Stimulated activated CD4-positive, alpha-beta T cell treated with anti-CD3 and anti-CD28 coated beads, Interleukin-4, amount 100 ng/mL, for 48 hours (primary cell): ENCODE measurements at regions not wholly inside any gene's neighbourhood (a gene's known extent, or its start where the extent isn't known, plus 50 kb on each side); places are given as distances from the start of the nearest gene placed in this dataset.

Experiments used
- DNase-seq, 2 donors: peaks; one replicate each; pipeline ENCODE4 v3.0.0-alpha.2; 2020; ENCODE audit warnings: low read depth in 2 of 2

GRCh38 chr5:97714424-97714823 lies 531.4 kb upstream of the RIOK2 start:
- no peak for DNase-seq

- DNase-seq = no peak
Measured at GRCh38 chr5:97726106-97726505, 543.1 kb upstream of the RIOK2 start.

- DNase-seq = no peak
Measured at GRCh38 chr5:97728920-97729319, 545.9 kb upstream of the RIOK2 start.

- DNase-seq = no peak
Measured at GRCh38 chr5:97729938-97730337, 546.9 kb upstream of the RIOK2 start.

GRCh38 chr5:97735209-97735608 lies 552.2 kb upstream of the RIOK2 start:
- DNase-seq = no peak

- DNase-seq = no peak
Measured at GRCh38 chr5:97737608-97738007, 554.6 kb upstream of the RIOK2 start.

- DNase-seq = no peak
Measured at GRCh38 chr5:97745817-97746216, 562.8 kb upstream of the RIOK2 start.

- no peak for DNase-seq
Measured at GRCh38 chr5:97750576-97750975, 567.5 kb upstream of the RIOK2 start.

- DNase-seq = no peak
Measured at GRCh38 chr5:97751540-97751939, 568.5 kb upstream of the RIOK2 start.

GRCh38 chr5:97752871-97753270 lies 569.8 kb upstream of the RIOK2 start:
- DNase-seq = no peak

- no peak for DNase-seq
Measured at GRCh38 chr5:97762483-97762882, 579.4 kb upstream of the RIOK2 start.

GRCh38 chr5:97764700-97765099 lies 581.7 kb upstream of the RIOK2 start:
- no peak for DNase-seq

- DNase-seq = no peak
Measured at GRCh38 chr5:97778451-97778850, 595.4 kb upstream of the RIOK2 start.

- DNase-seq = no peak
Measured at GRCh38 chr5:97788369-97788768, 605.3 kb upstream of the RIOK2 start.

- no peak for DNase-seq
Measured at GRCh38 chr5:97797994-97798451, 615.0 kb upstream of the RIOK2 start.

GRCh38 chr5:97801461-97801860 lies 618.4 kb upstream of the RIOK2 start:
- DNase-seq = no peak

GRCh38 chr5:97820138-97820537 lies 637.1 kb upstream of the RIOK2 start:
- DNase-seq = no peak

- no peak for DNase-seq
Measured at GRCh38 chr5:97832645-97833296, 649.7 kb upstream of the RIOK2 start.

- no peak for DNase-seq
Measured at GRCh38 chr5:97834561-97834960, 651.5 kb upstream of the RIOK2 start.

- DNase-seq = no peak
Measured at GRCh38 chr5:97835112-97835511, 652.1 kb upstream of the RIOK2 start.

- no peak for DNase-seq
Measured at GRCh38 chr5:97836816-97837215, 653.8 kb upstream of the RIOK2 start.

- DNase-seq = no peak
Measured at GRCh38 chr5:97838214-97838613, 655.2 kb upstream of the RIOK2 start.

- no peak for DNase-seq
Measured at GRCh38 chr5:97839341-97840086, 656.5 kb upstream of the RIOK2 start.
